ENCODE measurements at regions not wholly inside any gene's neighbourhood (a gene's known extent, or its start where the extent isn't known, plus 50 kb on each side); places are given as distances from the start of the nearest gene placed in this dataset.
"Not testable (repeated sequence)": the region's sequence is repeated elsewhere in the genome, so short reads cannot be mapped to it uniquely, and the experiment has no call there.

DNA sequence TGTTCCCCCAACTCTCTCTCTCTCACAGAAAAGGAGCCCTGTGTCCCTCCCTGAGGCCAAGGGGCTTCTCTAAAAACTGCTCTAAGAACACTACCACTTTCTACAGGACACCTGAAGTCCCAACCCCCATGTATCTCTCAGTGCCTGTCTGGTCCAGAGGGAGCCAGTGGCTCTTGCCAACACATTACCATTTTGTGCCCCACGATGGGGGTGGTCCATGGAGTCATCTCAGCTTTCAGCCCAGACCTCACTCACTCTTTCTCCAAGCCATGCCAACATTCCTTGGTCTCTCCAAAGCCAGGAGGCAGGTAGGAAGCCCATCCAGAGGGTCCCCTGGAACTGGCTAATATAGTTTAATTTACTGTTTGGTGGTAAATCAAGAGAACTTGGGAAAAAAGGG is 962.1 kb upstream of the DEFB115 start:
- not testable (repeated sequence) for FAIRE-seq; DNase-seq (ENCODE audit: low spot score)

DNA sequence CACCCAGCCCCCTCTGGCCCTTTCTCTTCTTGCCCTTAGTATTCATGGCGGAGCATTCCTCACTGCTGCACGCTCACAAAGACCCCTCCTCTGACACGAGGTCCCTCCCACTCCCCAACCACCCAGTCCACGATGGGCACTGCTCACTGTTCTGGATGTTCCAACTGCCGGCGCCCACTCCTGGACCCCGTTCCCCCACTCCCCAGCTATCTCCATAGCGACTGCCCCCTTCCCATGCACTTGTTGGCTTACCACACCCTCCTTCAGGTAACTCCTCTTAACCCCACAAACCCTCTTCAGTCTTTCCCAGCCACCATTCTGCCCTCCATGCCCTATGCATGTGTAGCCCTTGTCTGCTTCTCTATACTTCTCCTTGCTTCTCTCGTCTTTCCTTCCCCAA is 961.5 kb upstream of the DEFB115 start:
- FAIRE-seq; DNase-seq (ENCODE audit: low spot score): not testable (repeated sequence)

DNA sequence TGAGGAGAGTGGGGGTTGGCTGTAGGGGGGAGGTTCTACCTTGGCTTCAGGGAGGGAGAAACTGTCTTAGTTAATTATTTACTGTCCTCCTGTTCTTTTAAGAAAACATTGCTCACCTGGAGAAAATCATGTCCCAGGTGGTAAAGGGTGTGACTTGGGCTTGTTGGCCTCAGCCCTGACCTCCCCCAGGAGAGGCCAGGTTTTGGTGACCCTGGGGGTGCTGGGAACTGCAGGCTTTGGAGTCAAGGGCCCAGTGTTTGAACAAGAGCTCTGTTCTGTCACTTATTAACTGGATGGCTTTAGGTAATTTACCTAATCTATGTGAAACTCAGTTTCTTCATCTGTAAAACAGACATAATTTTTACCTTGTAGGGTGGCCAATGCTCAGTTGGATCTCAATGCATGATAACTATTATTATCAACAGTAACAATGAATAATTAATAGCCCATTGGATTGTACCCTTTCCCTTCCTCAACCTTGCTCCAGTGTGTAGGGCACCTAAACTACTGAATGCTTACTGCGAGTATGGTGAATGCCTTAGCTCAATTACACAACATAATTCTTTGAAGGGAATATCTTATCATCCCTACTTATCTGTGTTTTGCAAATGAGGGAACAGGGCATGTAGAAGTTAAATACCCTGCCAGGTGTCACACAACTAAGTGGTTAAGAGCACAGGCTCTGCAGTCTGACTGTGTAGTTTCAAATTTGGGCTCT is 959.4 kb upstream of the DEFB115 start:
- DNase-seq (ENCODE audit: low spot score); FAIRE-seq: not testable (repeated sequence)

DNA sequence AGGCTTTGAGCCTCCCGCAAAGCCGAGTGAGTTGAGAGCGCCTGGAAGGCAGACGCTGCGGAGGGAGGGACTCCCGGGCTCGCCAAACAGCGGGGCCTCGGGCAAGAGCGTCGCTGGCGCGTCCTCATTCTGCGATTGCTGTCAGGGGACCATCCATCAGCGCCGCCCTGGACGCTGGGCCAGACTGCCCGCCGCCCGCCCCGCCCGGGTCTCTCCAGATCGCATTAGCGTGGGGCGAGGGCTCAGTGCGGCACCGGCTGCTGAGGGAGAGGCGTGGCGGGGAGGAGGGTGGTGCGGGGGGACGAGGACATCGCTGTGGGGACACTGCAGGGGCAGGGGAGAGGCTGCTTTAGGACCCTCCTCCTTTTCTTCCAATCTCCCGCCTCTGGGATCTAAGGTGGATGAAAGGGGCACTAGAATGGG is 957.2 kb upstream of the DEFB115 start:
- FAIRE-seq; DNase-seq (ENCODE audit: low spot score): not testable (repeated sequence)

DNA sequence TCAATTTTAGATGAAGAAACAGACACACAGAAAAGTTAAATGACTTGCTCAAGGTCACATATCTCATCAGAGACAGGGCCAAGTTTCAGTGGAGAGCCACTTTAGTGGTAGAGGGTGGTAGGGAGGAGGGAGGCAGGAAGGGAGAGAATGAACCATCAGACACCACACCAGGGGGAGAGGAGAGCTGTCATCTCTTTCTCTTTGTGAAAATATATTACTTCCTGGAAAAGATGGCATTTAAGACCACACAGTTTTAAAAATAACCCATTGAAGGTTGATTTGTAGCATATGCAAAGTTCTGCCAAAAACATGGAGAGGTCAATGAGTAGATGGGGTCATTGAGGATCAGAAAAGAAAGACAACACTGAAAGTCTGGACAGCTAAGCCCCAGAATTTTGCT is 954.7 kb upstream of the DEFB115 start:
- not testable (repeated sequence) for DNase-seq (ENCODE audit: low spot score); FAIRE-seq

DNA sequence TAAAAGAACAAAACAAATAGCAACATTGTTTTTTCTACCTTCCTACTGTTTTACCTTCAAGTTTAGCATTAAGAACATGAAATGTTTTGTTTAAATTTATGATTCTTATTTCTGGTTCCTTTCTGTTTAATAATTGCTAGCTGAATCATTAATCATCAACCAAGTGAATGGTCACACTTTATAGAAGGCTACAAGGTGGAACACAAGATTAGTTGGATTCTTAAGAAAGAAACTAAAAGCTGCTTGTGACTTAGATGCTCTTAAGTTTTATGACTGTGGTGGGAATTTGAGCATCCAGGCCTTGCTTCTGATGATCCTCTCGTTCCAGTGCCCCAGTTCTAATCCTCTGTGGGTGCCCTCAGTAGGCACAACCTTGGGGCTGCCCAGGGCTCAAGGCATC is 947.5 kb upstream of the DEFB115 start:
- DNase-seq (ENCODE audit: low spot score); FAIRE-seq: not testable (repeated sequence)

DNA sequence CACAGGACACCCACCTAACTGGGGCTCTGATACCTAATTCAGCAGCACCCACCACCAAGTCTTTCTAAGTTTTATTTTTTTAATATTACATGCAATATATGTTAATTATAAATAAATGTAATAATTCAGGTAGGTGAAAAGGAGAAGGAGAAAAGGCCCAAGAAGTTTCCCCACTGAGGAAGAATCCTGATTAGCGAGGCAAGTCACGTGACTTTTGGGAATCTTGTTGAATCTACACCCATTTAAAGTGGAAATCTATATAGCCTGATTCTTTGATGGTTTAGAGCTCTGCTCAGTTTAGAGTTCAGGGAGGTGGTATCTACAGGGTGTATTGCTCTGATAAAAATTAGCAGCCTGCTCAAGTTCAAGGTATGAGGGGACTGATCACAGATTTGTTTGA is 947.1 kb upstream of the DEFB115 start:
- FAIRE-seq; DNase-seq (ENCODE audit: low spot score): not testable (repeated sequence)

DNA sequence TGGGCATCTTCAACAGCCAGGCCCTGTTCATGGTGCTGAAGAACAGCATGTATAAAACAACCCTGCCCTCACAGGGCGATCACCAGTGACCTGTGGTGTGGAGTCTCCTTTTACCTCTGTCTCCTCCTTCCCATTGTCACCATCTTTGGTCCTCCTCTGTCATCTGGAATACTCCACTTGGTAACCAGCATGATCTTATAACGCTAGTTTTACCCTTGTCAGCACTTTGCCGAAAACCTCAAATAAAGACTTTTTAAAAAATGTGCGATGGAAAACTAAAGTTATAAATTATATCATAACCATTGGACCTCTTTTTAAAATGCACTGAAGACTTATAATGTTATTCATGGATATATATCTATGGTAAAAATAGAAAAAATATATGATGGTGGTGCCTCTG is 945.2 kb upstream of the DEFB115 start:
- not testable (repeated sequence) for DNase-seq (ENCODE audit: low spot score); FAIRE-seq

DNA sequence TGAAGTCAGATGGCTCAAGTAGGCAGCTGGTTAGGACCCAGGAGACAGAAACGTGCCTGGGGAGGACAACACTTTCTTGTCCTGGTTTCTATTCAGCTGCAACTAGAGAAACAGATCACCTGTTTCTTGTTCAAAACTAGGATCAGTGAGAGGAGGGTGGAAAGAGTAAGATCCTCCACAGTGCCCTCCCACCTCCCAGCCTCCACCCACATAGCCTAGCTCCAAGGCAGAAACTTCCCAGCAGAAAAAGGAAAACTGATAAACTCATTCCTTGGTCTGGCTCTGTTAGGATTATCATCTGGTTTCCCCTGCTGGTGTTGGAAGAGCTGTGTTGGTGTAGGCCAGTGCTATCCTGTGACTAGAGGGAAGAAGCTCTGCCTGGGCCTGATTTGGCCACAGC is 943.8 kb upstream of the DEFB115 start:
- FAIRE-seq; DNase-seq (ENCODE audit: low spot score): not testable (repeated sequence)

DNA sequence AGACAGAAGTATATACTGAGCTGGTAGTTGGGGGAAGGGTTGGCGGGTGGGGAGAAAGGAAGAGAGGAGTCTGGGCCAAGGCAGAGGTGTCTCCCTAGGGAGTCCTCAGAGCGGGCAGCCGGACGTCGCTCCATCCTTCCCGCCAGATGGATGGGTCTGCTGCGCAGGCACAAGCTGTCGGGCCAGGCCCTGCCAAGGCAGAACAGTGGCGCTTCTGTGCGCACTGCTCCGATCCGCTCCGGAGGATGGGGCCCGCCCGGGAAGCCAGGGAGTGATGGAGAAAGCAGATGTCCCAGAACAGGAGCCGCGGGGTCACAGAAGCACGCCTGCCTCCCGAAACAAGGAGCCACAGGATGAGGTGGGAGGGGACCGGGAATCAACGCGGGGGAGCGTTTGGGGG is 941.4 kb upstream of the DEFB115 start:
- FAIRE-seq; DNase-seq (ENCODE audit: low spot score): not testable (repeated sequence)

DNA sequence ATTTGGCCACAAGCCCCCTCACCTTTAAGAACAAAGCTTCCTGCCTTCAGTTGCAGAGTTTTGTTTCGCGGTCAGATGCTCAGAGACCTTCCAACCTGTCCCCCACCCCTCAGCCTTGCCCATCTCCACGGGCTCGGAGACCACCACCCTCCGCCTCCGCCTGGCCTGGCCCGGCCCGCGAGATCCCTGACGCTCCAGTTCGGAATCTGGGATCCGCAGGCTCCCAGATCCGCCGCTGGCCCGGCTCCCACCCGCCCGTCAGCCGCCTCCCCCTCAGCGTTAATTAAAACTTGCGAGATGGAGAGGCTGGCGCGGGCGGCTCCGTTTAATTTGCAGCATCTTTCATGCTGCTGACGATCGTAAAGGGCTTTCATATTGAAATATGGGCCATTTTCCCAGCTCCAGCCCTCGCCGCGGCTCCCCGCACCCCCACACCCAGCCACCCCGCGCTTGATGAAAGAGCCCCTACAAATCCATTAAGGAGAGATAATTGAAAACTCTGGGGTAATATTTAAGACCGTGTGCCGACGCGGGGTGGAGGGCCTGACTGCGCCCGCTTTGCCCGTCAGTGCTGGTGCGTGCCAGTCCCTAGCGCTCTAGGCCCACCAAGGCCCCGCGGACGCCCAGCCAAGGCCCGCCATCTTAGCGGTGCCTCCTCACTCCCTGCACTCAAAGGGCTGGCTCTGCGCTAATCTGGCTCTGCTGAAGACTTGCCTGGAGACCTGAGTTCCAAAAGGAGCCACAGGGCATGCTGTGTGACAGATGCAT is 940.7 kb upstream of the DEFB115 start:
- DNase-seq (ENCODE audit: low spot score); FAIRE-seq: not testable (repeated sequence)

DNA sequence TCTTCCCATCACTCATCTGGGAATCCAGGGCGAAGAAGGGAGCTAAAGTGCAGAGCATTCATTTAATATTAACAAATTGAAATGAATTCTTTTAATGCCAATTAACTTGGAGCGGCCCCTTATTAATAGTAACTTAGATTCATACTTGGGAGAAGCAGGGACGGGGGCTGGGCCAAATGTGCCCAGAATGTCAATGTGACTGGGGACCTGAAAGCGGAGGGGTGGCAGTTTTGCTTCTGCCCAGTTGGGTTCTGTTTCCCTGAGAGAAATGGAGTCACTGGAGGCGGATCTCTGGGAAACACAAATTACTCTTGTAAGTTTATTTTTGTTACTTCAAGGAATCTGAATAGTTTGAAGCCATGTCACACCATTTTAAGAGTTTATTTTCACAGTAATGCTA is 923.7 kb upstream of the DEFB115 start:
- not testable (repeated sequence) for DNase-seq (ENCODE audit: low spot score); FAIRE-seq

DNA sequence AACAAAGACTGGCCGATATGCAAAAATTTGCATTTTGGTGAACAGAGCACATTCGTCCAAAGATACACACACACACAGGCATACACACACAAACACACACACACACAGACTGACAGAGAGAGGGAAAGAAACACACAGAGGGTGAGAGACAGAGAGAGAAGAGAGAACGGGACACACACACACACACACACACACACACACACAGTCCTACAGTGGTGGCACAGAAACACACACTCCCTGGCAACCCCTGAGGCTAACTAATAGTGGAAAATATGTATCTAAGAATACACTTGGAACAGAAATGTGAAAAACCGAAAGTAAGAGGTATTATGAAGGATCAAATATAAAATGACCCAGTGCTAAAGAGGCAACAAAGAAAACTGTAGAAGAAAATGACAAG is 919.9 kb upstream of the DEFB115 start:
- not testable (repeated sequence) for FAIRE-seq

DNA sequence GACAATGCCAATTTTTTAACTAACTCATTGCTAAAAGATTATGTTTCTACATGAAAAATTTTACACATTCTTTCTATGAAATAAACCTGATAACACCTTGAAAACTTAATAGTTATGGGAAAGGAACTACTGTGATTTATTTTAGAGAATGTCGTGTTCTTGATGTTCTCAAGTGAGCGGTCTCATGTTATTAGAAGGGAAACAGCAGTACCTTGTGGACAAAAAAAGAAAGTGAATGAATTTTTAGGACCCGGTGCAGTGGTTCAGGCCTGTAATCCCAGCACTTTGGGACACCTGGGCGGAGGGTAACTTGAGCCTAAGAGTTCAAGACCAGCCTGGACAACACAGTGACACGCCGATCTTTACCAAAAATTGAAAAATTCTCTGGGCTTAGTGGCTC is 908.5 kb upstream of the DEFB115 start:
- DNase-seq (ENCODE audit: low spot score); FAIRE-seq: not testable (repeated sequence)

More for the DNA sequence above, 919.9 kb upstream of the DEFB115 start:
- not testable (repeated sequence) for DNase-seq (ENCODE audit: low spot score)

DNA sequence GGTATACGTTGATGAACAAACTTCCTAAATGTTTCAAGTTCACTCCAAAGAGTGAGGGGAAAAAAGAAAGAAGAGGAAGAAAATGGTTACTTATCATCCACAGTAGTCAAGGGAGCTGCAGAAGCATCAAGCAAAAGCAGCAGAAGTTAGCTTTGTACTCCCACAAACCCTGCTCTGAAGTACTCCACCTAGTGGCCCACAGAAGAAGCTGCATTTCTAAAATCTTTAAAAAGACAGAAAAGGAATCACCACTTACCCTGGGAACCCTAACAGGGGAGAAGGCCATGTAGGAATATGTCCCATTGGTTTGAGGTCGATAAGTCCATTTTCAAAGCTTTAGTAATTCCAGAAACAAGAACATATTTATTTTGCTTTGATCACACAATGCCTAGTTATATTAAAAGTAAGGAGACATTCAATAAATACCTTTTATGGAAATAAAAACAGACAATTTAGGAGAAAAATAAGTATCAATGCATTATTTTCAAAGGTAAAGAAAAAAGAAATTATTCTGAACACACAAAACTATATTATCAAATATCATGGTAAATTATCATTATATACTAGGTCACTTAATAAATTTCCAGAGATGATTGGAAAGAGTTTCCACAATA is 900.5 kb upstream of the DEFB115 start:
- not testable (repeated sequence) for FAIRE-seq; DNase-seq (ENCODE audit: low spot score)

DNA sequence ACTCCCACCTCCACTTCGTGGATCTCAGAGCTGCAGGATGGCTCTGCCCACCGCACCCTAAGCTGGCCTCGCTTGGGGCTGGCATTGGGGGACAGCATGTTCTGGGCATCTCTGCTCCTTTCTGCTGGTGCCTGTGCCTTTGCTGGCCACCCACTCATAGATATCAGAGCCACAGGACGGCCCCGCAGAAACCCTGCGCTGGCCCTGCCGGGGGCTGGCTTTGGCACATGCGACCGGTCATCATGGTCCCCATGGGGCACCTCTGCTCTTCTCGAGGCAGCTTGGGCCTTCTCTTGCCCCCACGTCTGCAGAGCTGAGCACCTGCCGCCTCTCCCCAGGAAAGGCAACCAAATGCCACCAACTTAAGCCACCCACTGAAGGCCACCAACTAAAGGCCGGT is 895.7 kb upstream of the DEFB115 start:
- not testable (repeated sequence) for FAIRE-seq; DNase-seq (ENCODE audit: low spot score)

DNA sequence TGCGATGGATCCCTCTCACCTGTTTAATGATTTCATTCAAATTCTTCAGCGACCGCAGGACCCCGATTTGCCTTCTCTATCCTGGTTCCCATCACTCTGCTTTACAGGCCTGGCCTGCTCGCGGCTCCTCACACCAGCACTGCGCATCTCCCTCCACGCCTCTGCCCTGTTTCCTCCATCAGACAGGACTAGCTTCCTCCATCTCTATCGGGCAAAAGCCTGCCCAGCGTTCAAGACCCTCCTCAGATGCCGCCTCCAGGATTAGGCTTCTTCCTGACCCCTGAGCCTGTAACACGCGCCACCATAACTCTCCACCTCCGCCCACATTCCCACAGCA is 881.1 kb upstream of the DEFB115 start:
- not testable (repeated sequence) for FAIRE-seq; DNase-seq (ENCODE audit: low spot score)

DNA sequence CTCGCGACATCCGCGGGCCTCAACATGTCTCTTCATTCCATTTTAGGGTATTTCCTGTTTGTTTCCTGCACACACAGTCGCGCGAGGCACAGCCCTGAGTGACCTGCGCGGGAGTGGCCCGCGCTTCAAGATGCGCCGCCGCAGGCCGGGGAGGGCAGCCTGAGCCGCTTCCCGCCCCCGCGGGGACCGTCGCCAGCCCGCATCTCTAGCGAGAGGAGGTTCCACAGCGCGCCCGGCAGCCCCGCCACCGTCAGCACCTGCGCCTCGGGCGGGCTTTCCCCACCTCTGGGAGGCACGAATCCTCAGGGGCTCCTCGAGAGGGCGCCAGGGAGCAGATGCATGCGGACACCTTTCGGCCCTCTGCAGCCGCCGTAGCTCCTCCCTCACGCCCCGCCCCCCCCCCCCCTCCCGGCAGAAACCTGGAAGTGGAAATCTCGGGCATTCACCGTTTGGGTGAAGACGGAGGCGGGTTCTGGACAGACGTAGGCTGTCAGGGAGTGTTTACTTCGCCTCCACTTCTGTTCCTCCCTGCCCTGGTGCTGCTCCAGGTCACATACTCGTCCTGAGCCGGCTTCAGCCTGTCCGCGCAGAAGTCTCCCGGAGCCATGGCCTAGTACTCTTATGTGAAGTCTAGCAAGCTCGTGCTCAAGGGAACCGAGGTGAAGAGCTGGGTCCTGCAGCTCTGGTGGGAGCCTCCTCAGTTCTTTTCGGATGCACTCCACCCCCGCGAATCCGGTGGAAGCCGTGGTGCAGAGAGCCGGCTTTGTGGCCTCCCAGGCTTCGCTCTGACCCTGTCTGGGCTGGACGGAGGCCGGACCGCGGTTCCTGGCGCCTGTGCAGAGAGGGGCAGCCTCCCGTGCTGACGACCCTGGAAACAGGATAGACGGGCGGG is 880.5 kb upstream of the DEFB115 start:
- FAIRE-seq (no peak), DNase-seq (ENCODE audit: low spot score) (peak; percentile 86)

DNA sequence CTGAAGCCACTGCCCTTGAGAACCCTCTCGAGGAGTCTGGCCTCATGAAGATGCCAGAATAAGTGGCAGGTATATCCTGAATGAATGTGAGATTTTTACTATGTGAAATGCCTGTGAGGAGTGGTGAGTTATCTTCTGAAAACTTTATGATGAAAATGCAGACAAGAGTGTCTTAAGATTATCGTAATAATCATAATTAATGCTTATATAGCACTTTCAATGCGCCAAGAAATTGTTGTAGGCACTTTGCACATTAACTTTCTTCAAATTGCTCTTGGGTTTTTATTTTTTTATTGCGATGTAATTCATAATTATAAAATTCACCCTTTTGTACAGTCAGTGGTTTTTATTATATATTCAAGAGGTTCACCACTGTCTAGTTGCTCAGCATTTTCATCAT is 879.1 kb upstream of the DEFB115 start:
- FAIRE-seq; DNase-seq (ENCODE audit: low spot score): not testable (repeated sequence)

DNA sequence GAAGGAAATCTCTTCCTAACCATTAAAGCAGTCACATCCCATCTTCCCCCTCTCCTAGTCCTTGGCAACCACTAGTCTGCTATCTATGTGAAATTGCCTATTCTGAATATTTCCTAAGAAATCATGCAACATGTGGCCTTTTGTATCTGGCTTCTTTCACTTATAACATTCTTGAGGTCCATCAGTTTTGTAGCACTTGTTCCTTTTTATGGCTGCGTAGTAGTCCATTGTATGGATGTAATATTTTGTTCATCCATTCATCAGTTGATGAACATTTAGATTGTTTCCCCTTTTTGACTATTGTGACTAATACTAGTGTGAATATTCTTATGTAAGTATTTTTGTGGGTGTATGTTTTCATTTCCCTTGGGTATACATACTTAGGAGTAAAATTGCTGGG is 878.7 kb upstream of the DEFB115 start:
- DNase-seq (ENCODE audit: low spot score); FAIRE-seq: not testable (repeated sequence)

DNA sequence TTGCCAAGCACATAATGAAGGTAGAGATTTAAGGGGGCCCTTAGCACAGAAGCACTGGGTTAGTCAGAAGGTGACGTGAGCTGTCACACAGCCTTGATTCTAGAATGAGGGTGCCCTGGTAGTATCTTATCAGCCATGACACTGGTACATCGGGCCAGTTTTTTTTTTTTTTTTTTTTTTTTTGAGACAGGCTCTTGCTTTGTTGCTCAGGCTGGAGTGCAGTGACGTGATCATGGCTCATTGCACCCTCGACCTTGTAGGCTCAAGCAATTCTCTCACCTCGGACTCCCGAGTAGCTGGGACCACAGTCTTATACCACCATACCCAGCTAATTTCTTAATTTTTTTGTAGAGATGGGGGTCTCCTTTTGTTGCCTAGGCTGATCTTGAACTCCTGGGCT is 872.6 kb upstream of the DEFB115 start:
- FAIRE-seq; DNase-seq (ENCODE audit: low spot score): not testable (repeated sequence)
